DND-41 (cell line): ENCODE measurements at regions not wholly inside any gene's neighbourhood (a gene's known extent, or its start where the extent isn't known, plus 50 kb on each side); places are given as distances from the start of the nearest gene placed in this dataset.

ENCODE experiments used
- EZH2 ChIP-seq: IDR thresholded peaks from 3 replicates; pipeline ENCODE4 v1.6.1; 2012; ENCODE audit warnings: borderline replicate concordance, low read depth, mild to moderate bottlenecking, moderate library complexity, low read length, inconsistent platforms; ENCODE audit not compliant: severe bottlenecking
- TF ChIP-seq, protein P1 (sequence below): IDR thresholded peaks from 2 replicates; pipeline ENCODE4 v1.5.1; 2012; ENCODE audit warnings: borderline replicate concordance, low read length, moderate library complexity, mild to moderate bottlenecking; ENCODE audit not compliant: poor library complexity, severe bottlenecking; ENCODE audit errors: extremely low read depth

DNA sequence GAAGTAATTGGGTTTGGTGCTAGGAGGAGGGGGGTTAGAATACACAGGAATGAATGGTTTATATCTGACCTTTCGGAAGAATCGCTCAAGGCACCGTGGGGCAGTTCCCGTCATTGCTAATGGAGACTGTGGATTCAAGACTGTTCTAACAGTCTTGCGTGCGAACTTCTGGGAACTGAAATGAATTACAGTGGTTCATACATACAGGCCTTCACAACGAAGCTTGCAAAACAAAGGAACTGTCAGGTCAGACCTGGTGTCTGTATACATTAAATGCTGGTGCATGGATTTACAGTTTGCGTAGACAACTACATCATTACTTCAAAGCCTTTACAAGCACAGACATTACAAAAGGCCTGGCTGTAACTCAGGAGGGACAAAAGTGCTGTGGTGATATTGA, 983.9 kb downstream of the CDH11 start:
- TF ChIP-seq, protein P1, sequence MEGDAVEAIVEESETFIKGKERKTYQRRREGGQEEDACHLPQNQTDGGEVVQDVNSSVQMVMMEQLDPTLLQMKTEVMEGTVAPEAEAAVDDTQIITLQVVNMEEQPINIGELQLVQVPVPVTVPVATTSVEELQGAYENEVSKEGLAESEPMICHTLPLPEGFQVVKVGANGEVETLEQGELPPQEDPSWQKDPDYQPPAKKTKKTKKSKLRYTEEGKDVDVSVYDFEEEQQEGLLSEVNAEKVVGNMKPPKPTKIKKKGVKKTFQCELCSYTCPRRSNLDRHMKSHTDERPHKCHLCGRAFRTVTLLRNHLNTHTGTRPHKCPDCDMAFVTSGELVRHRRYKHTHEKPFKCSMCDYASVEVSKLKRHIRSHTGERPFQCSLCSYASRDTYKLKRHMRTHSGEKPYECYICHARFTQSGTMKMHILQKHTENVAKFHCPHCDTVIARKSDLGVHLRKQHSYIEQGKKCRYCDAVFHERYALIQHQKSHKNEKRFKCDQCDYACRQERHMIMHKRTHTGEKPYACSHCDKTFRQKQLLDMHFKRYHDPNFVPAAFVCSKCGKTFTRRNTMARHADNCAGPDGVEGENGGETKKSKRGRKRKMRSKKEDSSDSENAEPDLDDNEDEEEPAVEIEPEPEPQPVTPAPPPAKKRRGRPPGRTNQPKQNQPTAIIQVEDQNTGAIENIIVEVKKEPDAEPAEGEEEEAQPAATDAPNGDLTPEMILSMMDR, result no peak
- no peak for TF ChIP-seq EZH2
